ENCODE measurements at regions not wholly inside any gene's neighbourhood (a gene's known extent, or its start where the extent isn't known, plus 50 kb on each side); places are given as distances from the start of the nearest gene placed in this dataset.

DNA sequence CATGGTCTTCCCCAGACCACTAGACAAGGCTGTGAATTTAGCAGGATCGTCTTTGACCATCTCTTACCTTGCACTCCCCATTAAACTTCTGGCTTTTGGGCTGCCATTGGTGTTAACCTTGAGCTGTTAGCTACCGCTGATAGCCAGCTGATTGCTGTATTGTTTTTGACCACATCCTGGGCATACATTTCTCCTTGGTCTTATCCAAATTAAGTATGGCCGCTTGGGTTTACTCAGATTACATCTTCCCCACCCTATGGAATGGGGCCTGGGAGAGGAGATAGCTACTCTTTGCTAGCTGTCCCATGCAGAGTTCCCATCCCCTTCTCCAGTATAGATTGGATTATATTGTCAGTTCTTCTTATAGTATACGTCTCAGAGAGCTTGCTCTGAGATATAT lies 270.4 kb upstream of the ELAC2 start:
- H3K4me1 ChIP-seq, result no peaks in the 10 kb centered on the region
- no peaks in the 10 kb centered on the region for H3K9me3 ChIP-seq
- TF ChIP-seq, protein P1, sequence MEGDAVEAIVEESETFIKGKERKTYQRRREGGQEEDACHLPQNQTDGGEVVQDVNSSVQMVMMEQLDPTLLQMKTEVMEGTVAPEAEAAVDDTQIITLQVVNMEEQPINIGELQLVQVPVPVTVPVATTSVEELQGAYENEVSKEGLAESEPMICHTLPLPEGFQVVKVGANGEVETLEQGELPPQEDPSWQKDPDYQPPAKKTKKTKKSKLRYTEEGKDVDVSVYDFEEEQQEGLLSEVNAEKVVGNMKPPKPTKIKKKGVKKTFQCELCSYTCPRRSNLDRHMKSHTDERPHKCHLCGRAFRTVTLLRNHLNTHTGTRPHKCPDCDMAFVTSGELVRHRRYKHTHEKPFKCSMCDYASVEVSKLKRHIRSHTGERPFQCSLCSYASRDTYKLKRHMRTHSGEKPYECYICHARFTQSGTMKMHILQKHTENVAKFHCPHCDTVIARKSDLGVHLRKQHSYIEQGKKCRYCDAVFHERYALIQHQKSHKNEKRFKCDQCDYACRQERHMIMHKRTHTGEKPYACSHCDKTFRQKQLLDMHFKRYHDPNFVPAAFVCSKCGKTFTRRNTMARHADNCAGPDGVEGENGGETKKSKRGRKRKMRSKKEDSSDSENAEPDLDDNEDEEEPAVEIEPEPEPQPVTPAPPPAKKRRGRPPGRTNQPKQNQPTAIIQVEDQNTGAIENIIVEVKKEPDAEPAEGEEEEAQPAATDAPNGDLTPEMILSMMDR (IDR thresholded peaks at IDR 0.05; ENCODE audit: low read depth, low read length), result no peak
- no peak overlapping the region for H3K4me3 ChIP-seq (ENCODE audit: low read depth, low read length)
- DNase-seq, result no peak
- no peaks in the 10 kb centered on the region for H3K27me3 ChIP-seq
- no peaks in the 10 kb centered on the region for H3K36me3 ChIP-seq

DNA sequence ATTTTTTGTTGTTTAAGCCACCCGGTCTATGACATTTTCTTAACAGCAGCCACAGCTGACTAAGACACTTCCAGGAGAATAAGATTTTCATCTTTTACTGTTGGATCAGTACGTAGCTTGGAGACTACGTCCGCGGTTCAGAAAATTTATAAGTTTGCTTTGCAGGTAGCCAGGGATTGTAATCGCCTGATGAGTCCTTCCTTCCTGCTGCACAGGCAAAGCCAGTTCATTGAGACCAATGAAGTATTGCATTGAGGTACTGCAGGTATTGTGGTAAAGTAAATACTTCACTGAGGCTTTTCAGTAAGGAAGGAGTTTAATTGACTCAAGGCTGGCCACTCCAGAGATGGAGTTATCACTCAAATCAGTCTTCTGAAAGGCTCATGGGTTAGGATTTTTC lies 269.4 kb upstream of the ELAC2 start:
- DNase-seq, result no peak
- Histone ChIP-seq H3K27me3 (no peaks in the 10 kb centered on the region), H3K9me3 (no peaks in the 10 kb centered on the region), H3K4me3 (ENCODE audit: low read depth, low read length) (no peak overlapping the region), H3K36me3 (no peaks in the 10 kb centered on the region), H3K4me1 (no peaks in the 10 kb centered on the region)
- TF ChIP-seq, protein P1 (IDR thresholded peaks at IDR 0.05; ENCODE audit: low read depth, low read length), result no peak

DNA sequence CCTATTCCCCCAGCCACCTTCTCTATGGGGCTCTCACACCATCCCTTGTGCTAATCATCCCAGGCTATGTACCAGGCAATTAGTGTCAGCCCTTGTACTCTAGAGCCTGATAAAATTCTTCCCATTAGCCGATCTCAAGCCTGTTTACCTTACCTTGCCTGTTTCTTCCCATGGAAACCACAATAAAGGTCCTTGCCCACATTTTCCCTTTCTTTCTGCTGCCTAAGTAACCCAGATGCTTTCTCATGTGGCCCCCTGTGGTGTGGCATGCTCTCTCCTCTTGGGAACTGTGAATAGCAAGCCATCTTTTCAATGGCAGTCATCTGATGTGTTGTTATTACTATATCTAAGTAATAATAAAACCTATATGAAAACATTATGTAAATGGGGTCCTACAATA lies 265.8 kb upstream of the ELAC2 start:
- no peaks in the 10 kb centered on the region for H3K4me1 ChIP-seq
- no peaks in the 10 kb centered on the region for H3K9me3 ChIP-seq
- TF ChIP-seq, protein P1 (IDR thresholded peaks at IDR 0.05; ENCODE audit: low read depth, low read length), result no peak
- no peaks in the 10 kb centered on the region for H3K36me3 ChIP-seq
- no peak overlapping the region for H3K4me3 ChIP-seq (ENCODE audit: low read depth, low read length)
- no peaks in the 10 kb centered on the region for H3K27me3 ChIP-seq
- no peak for DNase-seq

DNA sequence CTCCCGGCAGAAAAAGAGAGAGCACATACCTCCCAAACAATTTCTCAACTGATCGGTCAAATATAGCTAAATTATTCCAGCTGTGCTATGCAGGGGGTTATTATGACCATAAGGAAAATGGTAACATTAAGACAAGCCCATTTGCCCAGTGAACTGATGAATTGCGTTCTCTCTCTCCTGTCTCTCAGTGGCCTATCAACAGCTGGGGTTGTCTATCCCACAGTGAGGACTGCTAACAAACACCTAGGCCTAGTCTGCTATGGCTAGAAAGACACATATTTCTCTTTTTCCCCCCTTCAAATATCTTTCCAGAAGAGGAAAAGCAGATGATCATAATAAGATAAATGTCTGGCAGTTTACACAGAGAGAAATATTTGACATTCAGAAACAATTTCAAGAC lies 263.8 kb upstream of the ELAC2 start:
- no peaks in the 10 kb centered on the region for H3K4me1 ChIP-seq
- H3K4me3 ChIP-seq (ENCODE audit: low read depth, low read length), result no peak overlapping the region
- H3K9me3 ChIP-seq, result no peaks in the 10 kb centered on the region
- TF ChIP-seq, protein P1 (IDR thresholded peaks at IDR 0.05; ENCODE audit: low read depth, low read length), result no peak
- no peaks in the 10 kb centered on the region for H3K27me3 ChIP-seq
- H3K36me3 ChIP-seq, result no peaks in the 10 kb centered on the region
- DNase-seq, result no peak

DNA sequence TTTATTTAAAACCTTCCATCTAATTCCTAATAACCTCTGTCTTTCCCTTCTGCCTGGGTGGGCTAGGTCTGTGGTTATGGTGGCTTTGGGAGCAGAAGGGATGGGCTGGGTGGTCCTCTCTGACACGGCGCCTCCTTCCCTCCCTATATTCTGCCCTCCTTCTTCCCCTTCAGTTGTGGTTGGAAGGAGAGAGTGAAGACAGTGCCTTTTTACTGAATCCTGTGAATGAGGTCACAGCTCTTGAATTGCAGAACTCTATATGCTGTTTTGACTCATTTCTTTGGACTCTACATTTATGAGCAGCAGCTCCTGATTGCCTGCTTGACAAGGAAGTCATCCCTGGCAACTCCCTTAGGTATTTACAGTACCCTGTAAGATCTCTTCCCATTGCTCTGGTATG lies 256.0 kb upstream of the ELAC2 start:
- TF ChIP-seq, protein P1 (IDR thresholded peaks at IDR 0.05; ENCODE audit: low read depth, low read length), result no peak
- Histone ChIP-seq H3K4me3 (ENCODE audit: low read depth, low read length) (no peak overlapping the region), H3K36me3 (no peaks in the 10 kb centered on the region), H3K27me3 (no peaks in the 10 kb centered on the region), H3K9me3 (no peaks in the 10 kb centered on the region), H3K4me1 (no peaks in the 10 kb centered on the region)
- no peak for DNase-seq

DNA sequence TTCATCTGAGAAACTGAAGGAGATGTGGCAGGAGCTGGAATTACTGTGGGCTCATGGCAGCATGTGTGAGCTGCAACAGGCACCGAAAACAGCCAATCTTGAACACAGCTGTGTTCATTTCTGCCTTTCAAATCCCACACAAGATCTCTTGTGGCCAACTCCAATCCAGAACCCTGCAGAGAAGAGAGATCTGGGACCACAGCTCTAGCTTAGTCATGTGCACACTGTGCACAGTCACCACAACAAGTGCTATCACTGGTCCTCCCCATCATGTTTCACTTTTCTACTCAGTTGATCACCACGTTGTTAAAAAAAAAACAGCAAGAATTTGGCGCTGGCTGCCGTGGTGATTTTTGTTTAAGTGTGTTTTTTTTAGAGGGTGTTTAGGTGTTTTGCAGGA lies 254.5 kb upstream of the ELAC2 start:
- Histone ChIP-seq H3K4me1 (no peaks in the 10 kb centered on the region), H3K9me3 (no peaks in the 10 kb centered on the region), H3K27me3 (no peaks in the 10 kb centered on the region), H3K4me3 (ENCODE audit: low read depth, low read length) (no peak overlapping the region), H3K36me3 (no peaks in the 10 kb centered on the region)
- DNase-seq, result no peak
- TF ChIP-seq, protein P1 (IDR thresholded peaks at IDR 0.05; ENCODE audit: low read depth, low read length), result no peak
